Jurkat, Clone E6-1 (cell line): ENCODE measurements at regions not wholly inside any gene's neighbourhood (a gene's known extent, or its start where the extent isn't known, plus 50 kb on each side); places are given as distances from the start of the nearest gene placed in this dataset.
A peak's percentile ranks its signal among the peaks of the same experiment; 100 is the strongest.

Source experiments
- DNase-seq: peaks from one replicate; pipeline ENCODE4 v3.0.0-alpha.2; 2011; ENCODE audit warnings: low read depth, low spot score
- H3K4me3 ChIP-seq: 2 replicates; pipeline ENCODE4 v1.5.1; 2011; ENCODE audit warnings: mild to moderate bottlenecking, low read length, control low read depth, moderate library complexity

GRCh38 chr2:172280571-172281361 lies 146.6 kb upstream of the ITGA6 start:
- no peak overlapping the region for H3K4me3 ChIP-seq
- DNase-seq, result no peak

GRCh38 chr2:172281648-172282570 lies 145.5 kb upstream of the ITGA6 start:
- H3K4me3 ChIP-seq, result no peak overlapping the region
- DNase-seq, result no peak

GRCh38 chr2:172282944-172283343 lies 144.4 kb upstream of the ITGA6 start:
- no peak for DNase-seq

GRCh38 chr2:172283476-172283875 lies 143.9 kb upstream of the ITGA6 start:
- DNase-seq, result no peak
- no peak overlapping the region for H3K4me3 ChIP-seq

More at GRCh38 chr2:172282944-172283343, 144.4 kb upstream of the ITGA6 start:
- no peak overlapping the region for H3K4me3 ChIP-seq

GRCh38 chr2:172284209-172284608 lies 143.2 kb upstream of the ITGA6 start:
- no peak overlapping the region for H3K4me3 ChIP-seq

GRCh38 chr2:172285010-172285621 lies 142.3 kb upstream of the ITGA6 start:
- no peak for DNase-seq
- no peak overlapping the region for H3K4me3 ChIP-seq

More at GRCh38 chr2:172284209-172284608, 143.2 kb upstream of the ITGA6 start:
- no peak for DNase-seq

- peak; percentile 24 for DNase-seq
- no peak overlapping the region for H3K4me3 ChIP-seq
Measured at GRCh38 chr2:172285760-172286159, 141.6 kb upstream of the ITGA6 start.

GRCh38 chr2:172287190-172287589 lies 140.2 kb upstream of the ITGA6 start:
- DNase-seq, result no peak
- no peak overlapping the region for H3K4me3 ChIP-seq

- no peak for DNase-seq
Measured at GRCh38 chr2:172287605-172288315, 139.6 kb upstream of the ITGA6 start.

GRCh38 chr2:172288603-172289002 lies 138.8 kb upstream of the ITGA6 start:
- DNase-seq, result peak; percentile 22
- no peak overlapping the region for H3K4me3 ChIP-seq

More at GRCh38 chr2:172287605-172288315, 139.6 kb upstream of the ITGA6 start:
- no peak overlapping the region for H3K4me3 ChIP-seq

GRCh38 chr2:172293952-172294351 lies 133.4 kb upstream of the ITGA6 start:
- DNase-seq, result no peak
- H3K4me3 ChIP-seq, result no peak overlapping the region

- DNase-seq, result no peak
- H3K4me3 ChIP-seq, result no peak overlapping the region
Measured at GRCh38 chr2:172294983-172295382, 132.4 kb upstream of the ITGA6 start.

- no peak for DNase-seq
- no peak overlapping the region for H3K4me3 ChIP-seq
Measured at GRCh38 chr2:172295677-172296076, 131.7 kb upstream of the ITGA6 start.

GRCh38 chr2:172296267-172297046 lies 130.9 kb upstream of the ITGA6 start:
- no peak for DNase-seq
- no peak overlapping the region for H3K4me3 ChIP-seq

GRCh38 chr2:172297531-172297930 lies 129.9 kb upstream of the ITGA6 start:
- DNase-seq, result no peak
- H3K4me3 ChIP-seq, result no peak overlapping the region

- DNase-seq, result no peak
Measured at GRCh38 chr2:172297950-172298349, 129.4 kb upstream of the ITGA6 start.

GRCh38 chr2:172299741-172300140 lies 127.6 kb upstream of the ITGA6 start:
- H3K4me3 ChIP-seq, result no peak overlapping the region
- no peak for DNase-seq

More at GRCh38 chr2:172297950-172298349, 129.4 kb upstream of the ITGA6 start:
- H3K4me3 ChIP-seq, result no peak overlapping the region

GRCh38 chr2:172300851-172301250 lies 126.5 kb upstream of the ITGA6 start:
- no peak overlapping the region for H3K4me3 ChIP-seq
- no peak for DNase-seq
